Stimulated activated CD4-positive, alpha-beta T cell treated with anti-CD3 and anti-CD28 coated beads, TNF-alpha, amount 100 ng/mL, for 1 hour (primary cell): ENCODE measurements at regions not wholly inside any gene's neighbourhood (a gene's known extent, or its start where the extent isn't known, plus 50 kb on each side); places are given as distances from the start of the nearest gene placed in this dataset.

ENCODE experiments used
- DNase-seq, 3 donors: peaks; one replicate each; pipeline ENCODE4 v3.0.0-alpha.2; 2020; ENCODE audit warnings: low read depth in 3 of 3, low spot score in 1 of 3

DNA sequence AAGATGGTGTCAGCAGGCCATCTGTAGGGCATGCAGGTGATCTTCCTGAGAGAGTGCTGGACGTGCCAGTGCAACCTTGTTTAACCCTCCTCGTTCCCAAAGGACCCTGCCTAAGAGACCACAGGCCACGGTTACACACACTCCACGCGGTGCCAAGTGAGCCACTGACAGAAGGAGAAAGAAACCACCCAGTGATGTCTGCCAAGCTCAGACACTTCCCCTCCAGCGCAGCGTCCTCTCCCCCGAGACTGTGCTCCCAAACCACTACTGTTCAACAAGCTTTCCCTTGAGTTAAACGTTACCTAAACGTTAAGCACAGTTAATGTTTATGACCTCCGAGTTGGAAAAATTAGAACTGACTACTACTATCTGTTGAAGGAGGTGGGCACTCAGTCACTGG, 119.1 kb upstream of the NCK2 start:
- DNase-seq: no peak

DNA sequence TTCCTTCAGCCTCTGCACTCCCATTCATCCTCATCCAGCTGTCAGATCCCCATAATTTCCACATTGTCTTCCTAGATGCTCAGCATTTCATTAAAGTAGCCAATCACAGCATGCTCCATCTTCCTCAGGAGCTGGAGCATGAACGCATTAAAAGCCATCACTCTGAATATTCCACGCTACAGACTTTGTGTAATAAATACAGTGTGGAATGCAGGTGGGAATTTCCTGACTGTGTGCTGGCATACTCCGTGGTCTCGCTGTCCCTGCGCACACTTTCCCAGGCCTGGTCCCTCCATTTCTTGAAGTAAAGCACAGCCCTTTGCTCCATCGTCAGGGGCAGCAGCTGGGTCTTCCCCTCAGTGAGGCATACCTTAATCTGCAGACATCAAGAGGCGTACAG, 123.7 kb upstream of the NCK2 start:
- no peak for DNase-seq

DNA sequence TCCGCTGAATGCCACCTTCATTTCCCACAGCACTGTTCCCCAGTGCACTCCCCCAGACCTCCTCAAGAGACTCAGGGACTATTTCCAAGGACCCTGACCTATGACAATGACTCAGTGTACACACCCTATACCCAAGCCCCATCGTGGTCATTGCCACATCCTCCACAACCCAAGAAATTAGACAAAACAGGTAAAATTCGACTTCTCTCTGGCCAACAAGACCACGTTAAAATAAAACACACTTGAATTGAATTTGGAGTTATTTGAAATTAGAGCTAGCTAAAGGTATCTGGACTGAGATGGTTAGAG, 126.4 kb upstream of the NCK2 start:
- no peak for DNase-seq

DNA sequence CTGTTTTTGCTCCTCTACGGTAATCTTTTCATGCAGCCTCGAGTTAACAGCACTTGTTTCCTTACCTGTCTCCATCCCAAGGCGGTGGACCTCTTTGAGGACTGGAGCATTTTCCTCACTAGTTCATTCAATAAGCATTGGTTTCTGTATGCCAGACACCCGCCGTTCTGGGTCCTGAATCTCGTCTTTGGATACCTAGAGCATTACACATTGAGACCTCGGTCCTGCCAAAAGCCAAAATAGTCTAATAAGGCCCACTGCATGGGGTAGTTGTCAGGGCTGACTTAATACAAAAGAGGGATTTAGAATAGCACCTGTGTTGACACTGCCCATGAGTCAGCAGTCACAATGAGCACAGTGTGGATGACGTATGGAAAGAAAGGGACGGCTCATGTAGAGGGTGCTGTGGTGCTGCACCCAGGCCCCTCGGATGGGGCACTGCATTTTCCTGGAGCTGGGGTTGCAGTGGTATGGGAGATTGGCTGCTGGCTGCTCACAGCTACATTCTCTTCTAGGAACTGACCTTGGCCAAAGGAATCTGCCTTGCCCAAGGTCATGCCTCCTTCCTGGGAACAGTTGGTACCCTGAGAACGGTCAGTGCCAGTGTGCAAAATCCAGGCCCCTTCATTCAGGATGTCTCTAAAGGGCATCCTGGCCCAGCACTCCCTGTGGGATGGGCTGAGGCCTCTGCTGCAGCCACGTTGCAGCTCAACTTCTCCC, 126.9 kb upstream of the NCK2 start:
- no peak for DNase-seq

DNA sequence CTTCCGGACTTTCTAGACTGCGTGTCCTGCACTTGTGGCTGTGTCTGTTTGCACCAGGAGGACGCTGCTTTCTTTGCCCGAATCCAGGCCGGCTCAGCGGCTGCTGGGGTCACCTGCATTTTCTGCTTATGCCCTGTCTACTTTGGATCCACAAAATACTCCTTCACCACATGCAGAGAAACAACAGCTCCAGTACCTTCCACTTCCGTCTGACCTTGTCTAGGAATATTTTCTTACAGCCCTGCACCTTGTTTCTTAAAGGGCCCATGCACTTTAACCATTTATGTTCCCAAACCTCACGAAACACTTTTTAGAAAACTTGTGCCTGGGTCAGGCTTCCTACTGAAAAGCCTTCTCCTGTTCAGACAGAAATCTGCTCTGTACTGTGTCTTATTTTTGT, 129.4 kb upstream of the NCK2 start:
- no peak for DNase-seq

DNA sequence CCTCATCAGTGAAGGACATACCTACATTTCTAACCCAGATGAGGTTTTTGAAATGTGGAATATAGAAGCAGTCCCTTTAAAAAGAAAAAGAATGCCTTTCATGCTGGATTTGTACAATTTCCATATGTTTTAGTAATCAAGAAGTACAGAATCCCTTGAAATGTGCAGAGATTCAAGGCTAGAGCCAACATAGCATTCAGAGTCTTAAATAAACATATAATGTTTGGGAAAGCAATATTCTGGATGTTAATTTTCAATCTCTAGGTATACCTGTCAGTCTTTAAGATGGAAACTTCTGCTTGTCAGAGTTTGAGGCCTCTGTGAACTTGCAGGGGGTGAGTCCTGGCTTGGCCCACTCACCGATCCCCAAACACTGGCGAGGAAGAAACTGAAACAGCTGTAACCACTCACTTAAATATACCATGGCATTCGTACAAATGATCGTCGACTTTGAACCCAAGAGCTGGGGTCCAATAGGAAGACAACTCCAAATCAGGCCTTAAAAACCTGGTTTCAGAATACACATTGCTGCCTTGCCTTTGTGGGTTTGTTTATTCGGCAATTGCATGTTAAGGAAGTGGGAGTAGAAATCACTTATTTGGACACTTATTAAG, 132.8 kb upstream of the NCK2 start:
- no peak for DNase-seq

DNA sequence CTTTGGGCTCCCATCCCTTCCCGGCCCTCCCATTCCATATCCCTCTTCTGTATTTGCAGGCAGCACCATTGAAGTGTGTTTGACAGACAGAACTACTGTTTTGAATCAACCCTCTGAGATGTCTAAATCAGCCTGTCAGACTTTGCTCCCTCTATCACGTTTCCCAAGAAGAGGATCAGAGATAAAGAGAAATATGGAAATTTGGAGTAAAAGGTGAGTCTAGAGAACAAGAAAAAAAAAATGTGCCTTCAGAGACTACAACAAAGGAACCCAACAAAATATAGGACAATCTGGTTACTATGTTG, 133.4 kb upstream of the NCK2 start:
- DNase-seq: no peak

DNA sequence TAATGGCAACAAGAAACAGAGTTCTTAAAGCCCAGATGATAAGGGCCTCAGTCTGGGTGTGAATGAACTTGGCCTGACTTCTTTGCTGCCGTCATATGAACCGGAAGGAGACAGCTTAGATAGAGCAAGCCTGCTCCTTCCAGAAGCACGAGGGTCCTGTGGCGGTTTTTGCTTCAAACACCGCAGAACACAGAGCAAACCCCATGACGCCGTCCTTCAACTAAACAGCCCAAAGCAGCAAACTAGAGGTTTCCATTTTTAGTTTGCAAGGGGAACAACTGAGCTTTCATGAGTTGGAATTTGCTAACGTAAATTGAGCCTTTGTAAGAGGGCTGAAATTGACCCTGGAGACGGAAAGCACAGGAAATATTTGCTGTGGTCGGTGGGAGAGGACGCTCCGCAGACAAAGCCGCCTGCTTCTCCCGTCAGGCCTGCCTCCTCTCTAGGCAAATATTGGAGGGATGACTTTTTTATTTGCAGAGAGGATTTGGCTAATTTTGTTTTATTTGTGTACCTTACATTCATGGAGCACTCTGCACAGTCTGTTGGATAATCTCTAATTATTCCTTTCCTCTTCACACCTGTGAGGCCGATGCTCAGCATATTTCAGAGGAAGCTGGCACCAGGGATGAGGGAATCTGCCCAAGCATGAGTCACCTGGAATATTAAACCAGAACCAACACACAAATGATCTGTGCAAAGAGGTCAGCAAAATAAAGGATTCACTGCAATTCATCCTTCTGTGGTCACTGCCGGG, 134.0 kb upstream of the NCK2 start:
- no peak for DNase-seq

DNA sequence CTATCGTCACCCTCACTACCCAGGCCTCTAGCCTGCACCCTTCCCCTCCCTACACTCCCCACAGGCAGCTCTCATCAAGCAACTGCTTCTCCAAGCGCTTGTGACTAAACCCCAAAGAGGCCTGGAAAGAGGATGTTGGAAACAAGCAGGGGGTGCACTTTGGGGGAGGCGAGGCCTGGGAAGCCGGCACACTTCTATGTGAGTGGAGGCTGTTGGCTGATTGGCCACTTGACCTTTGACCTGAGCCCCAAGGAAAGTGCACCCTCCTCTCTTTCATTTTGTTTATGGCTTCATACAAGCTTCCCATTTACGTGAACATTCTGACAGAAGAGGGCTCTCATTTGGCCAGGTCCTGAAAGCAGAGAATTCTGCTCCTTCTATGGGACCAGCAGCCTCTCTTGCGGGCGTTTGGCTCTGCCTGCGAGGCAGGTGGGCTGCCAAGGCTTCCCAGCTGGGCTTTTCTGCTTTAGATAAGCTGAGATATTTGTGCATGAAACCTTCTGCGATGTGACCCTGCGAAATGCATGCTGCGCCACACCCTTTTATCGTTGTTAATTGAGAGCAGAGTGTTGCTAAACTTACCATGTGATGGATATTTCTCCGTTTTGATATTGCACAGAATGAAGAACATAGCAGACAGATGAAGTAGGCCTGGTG, 134.8 kb upstream of the NCK2 start:
- DNase-seq: no peak

DNA sequence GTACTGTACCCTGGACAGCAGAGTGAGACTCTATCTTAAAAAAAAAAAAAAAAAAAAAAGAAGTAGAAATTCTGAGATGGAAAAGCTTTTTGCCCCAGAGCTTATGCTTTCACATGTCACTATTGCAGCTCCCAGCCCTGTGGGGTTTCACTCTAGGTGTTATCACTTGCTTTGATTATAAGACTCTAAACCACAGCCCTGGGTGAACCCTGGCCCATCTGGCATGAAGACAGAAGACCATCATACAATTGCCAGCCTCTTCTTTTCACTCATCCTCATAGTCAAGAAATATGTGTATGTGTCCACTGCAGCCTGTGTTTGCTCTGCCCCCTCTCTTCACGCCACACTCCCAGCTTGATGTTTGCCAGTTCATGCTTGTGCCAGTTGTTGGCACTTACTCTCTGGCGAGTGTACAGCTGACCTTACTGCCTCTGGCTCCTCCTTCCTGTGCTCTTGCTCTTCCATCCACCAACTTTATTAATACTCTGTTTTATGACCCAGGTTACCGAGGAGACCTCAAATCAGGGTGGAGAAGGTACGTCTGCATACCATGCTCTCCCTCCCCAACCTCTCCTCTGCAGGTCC, 136.7 kb upstream of the NCK2 start:
- DNase-seq: no peak

DNA sequence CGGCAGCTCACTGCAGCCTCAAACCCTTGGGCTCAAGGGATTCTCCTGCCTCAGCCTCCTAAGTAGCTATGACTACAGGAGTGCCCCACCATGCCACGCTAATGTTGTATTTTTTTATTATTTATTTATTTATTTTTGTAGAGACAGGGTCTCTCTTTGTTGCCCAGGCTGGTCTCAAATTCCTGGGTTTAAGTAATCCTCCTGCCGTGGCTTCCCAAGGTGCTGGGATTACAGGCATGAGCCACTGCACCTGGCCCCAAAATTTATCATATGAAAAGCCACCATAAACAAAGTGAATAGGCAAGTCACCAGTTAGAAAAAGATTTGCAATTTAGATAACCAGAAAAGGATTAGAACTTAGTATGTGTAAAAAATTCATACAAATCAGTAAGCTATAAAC, 138.6 kb upstream of the NCK2 start:
- DNase-seq: no peak

DNA sequence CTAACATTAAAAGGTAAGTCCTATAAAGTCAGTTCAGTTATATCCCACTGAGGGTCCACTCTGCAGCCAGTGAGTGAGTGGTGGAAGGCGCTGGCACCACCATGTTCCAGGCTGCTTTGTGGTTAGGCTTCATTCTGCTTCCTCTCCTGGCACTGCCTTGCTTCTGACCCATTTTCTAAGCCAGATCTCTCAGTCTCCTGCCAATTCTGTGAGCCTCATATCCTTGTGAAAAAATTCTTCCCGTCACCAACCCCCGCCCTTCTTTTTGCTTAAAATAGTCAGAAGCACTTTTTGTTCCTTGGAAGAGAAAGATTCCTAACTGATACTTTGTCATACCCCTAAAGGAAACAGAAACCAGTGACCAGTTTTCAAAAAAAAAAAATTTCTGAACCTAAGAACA, 139.8 kb upstream of the NCK2 start:
- DNase-seq: no peak

DNA sequence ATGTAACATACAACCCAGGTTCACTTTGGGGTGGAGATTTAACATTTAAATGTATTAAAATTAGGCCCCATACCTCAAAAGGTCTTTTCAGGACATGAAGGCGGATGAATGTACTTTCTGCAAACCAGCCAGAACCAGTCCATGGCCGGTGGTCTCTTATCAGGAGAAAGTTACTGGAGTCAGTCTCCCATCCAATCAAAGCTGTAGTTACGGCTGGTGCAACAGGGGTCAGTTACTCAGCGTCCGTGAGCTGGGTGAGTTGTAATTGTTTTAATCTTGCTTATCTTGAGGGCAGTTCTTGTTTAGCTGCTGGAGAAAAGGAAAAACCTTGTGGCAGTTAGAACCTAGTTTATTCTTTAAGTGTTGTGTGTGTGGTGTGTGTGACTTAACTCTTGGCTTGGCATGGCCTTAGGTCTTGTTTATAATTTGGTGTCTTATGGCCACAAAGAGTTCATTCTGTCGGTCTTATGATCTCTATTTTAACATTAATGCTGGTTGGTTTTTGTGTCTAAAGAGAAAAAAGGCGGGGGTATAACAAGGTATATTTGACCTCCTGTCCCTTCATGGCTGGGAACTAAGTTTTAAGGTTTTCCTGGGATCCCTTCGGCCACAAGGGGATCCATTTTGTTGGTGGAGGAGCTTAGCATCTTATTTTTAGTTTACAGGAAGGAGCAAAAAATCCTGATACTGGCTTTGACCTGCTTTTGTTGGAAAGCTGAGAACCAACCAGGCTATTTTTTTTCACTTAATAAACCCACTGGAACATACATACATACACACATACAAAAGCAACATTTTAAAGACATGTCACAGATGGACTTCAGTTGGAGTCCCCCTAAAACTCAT, 143.5 kb upstream of the NCK2 start:
- DNase-seq: no peak

DNA sequence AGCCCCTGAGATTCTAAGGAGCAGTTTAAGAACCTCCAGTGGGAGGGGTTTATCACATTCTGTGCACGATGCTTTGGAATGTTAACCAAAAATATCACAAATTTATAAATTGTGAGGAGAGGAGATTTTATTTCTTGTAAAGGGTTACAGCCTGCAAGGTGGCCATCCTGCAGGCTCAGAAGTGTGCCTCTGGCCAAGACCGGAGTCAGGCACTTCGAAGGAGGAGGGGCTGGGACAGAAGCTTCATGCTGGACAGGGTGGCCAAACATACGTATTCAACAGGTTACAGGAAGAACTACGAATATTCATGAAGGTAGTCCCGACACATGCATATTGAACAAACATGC, 144.1 kb upstream of the NCK2 start:
- no peak for DNase-seq

DNA sequence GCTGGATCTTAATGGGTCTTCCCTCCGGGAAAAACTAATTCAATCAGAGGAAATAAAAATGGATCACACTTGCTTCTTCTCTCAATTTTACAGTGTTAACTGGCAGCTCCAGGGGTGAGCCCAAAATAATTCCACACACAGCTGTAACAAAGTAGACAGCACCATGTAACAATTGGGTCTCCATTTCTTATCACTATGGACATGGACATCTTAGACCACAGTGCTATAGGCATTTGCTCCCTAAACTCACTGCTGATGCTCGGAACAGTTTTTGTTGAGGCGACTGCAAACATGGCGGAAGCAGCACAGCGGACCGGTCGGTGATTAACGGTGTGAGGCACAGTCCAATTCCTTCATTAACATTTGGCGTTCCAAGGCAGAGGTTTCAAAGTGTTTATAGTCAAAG, 144.7 kb upstream of the NCK2 start:
- DNase-seq: no peak

DNA sequence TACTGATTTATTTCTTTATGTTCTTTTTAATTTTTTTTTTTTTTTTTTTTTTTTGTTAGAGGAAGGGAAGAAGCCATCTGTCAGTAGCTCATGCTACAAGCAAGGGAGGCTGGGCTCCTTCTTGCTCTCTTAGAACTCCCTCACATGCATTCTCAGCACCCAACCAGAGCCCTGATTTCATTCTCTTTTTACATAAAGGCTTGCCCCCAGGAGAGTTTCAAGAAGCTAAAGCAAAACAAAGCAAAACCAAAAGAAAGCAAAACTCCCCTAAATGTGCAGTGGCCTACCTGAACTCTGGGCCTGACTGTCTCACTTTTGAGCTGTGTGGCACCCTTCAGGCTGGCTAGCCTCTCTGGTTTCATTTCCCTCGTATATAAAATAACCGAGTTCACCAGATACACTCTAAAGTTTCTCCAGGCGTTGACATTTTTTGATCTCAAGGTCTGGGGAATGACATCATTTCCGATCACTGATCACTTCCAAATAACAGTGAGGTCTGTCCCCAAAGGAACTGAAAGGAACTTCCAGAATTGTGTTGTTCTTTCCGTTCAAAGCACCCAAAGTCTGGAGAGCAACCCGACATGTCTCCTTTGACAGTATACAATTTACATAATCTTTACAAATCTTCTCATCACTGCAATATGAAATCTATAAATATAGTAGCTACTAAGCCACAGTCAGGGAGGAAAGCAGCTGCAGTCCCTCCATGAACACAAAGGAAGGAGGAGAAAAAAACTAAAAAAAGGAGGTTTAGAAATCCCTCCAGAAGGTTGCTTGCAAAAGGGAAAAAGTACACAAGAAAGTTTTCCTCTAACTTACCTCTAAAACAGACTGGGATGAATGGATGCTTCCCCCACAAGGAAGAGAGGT, 145.6 kb upstream of the NCK2 start:
- no peak for DNase-seq

DNA sequence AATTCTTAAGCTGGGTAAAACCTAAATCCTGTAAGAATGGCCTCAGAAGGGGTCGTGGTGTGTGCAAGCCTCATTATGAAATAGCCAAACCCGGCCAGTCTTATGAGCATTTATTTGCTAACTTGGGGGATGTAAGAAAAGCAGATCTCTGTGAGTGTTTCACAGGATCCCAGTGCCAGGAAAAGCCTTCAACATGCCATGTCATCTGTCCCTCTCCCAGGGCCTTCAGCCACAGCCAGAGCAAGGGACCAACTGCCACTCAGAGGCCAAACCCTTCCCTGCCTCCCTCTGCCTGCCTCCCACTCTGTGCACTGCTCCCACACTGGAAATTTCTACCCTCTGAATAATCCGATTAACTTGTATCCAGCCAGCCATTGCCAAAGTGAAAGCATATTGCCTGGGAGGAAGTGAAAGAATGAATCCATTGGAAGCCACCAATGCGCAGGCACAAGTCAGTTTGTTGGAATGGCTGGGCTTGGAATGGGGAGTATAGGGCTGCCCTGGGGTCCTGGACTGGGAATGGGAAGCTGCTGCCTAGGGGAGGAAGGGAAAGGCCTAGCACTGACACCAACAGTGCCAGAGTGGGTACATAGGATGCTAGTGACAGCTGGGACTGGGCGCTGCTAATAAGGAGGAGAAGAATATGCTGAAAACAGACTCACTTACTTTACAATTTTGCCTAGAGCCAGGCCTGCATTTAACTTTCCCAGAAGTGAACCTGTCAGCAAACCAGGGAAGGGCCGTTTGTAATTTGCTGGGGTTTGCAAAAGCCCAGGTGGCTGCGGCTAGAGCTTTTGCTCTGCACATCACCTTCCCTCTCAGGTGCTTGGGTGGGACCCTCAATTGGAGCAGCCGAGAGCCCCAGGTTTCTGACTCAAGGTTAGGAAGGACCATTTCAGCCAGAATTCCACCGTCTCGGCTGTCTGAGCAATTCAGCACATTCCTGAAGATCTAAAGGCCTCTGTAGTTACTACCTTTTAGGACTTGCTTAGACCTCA, 146.6 kb upstream of the NCK2 start:
- no peak for DNase-seq

DNA sequence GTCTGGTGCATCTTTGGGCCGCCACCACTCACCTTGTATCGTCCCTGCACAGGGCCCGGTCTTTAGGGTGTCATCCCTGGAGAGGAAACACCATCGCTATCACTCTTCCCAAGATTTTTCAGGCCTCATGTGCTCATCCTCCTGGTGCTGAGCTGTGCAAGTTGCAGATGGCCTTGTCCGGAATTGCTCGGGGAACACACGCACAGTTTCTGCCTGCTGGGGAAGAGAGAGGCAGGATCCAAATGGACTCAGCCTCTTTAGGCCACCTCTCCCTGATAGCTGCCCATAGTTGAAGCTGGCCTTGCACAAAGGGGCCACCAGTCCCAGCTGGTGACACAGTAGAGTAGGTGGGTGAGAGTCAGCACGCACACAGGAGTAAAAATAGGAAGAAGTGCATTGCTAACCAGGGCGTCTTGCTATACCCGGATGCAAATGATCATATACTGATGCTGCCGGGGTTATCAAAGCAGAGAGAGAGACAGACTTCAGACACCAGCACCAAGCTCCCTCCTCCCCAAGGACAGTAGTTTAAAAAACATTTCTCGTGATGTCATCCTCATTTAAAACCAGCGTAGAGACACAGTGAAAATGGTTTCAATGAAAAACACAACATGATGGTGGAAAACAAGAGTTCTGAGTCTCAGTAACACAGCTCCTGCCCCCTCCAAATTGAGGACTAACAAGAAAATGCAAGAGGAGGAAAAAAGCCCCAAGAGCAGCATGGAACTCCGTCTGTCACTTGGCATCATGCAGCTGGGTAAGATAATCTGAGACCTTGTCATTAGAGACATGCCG, 147.5 kb upstream of the NCK2 start:
- DNase-seq: no peak
